Astrocyte of the cerebellum (primary cell): ENCODE measurements at regions not wholly inside any gene's neighbourhood (a gene's known extent, or its start where the extent isn't known, plus 50 kb on each side); places are given as distances from the start of the nearest gene placed in this dataset.

Experiments used
- DNase-seq: peaks from one replicate; pipeline ENCODE4 v3.0.0-alpha.2; 2011; ENCODE audit warnings: low read depth
- H3K4me3 ChIP-seq: 2 replicates; pipeline ENCODE4 v1.5.1; 2011; ENCODE audit warnings: mild to moderate bottlenecking, low read depth, low read length, moderate library complexity
- in situ Hi-C: cut with HindIII; loops from 2 replicates; pipeline ENCODE4 v1.10.0; 2017; ENCODE audit warnings: low sequenced_read_pairs
- TF ChIP-seq, protein P1 (sequence below): IDR thresholded peaks from 2 replicates; pipeline ENCODE4 v1.5.1; 2012; ENCODE audit warnings: low read length, low read depth, moderate library complexity, mild to moderate bottlenecking; ENCODE audit errors: missing control alignments

DNA sequence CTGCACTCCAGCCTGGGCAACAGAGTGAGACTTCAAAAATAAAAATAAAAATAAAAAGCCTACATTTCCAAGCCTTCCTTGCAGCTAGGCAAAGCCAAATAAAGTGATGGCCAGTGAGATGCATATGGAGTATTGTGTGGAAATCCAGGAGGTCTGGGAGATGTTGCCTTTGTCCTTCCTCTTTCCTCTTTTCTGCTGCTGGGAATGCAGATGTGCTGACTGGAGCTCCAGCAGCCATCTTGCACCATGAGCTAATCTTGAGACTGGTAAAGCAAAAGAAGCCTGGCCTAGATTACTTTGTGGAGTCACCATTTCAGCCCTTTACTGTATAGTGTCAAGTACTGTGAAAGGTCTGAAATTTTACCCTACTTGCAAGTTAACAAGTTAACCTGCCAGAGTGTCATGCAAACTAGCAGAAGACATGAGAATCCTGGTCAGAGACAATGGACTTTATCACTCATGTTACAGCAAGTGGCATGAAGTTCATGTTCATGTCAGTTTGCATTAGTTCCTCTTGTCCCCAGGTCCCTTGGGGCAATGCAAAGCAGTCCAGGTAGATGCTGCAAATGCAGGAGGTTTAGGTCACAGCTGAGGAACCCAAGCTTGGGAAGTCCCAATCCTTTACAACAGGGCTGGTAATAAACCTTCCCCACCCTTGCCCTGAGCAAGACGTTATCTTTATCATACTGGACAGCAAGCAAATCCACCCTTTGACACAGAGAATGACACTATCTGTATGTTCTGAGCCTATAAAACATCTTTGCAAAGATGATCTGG lies 103.1 kb downstream of the TLE3 start:
- H3K4me3 ChIP-seq = no peak overlapping the region
- in situ Hi-C loops = no loop called here
- no peak for DNase-seq
- TF ChIP-seq, protein P1, sequence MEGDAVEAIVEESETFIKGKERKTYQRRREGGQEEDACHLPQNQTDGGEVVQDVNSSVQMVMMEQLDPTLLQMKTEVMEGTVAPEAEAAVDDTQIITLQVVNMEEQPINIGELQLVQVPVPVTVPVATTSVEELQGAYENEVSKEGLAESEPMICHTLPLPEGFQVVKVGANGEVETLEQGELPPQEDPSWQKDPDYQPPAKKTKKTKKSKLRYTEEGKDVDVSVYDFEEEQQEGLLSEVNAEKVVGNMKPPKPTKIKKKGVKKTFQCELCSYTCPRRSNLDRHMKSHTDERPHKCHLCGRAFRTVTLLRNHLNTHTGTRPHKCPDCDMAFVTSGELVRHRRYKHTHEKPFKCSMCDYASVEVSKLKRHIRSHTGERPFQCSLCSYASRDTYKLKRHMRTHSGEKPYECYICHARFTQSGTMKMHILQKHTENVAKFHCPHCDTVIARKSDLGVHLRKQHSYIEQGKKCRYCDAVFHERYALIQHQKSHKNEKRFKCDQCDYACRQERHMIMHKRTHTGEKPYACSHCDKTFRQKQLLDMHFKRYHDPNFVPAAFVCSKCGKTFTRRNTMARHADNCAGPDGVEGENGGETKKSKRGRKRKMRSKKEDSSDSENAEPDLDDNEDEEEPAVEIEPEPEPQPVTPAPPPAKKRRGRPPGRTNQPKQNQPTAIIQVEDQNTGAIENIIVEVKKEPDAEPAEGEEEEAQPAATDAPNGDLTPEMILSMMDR = no peak

DNA sequence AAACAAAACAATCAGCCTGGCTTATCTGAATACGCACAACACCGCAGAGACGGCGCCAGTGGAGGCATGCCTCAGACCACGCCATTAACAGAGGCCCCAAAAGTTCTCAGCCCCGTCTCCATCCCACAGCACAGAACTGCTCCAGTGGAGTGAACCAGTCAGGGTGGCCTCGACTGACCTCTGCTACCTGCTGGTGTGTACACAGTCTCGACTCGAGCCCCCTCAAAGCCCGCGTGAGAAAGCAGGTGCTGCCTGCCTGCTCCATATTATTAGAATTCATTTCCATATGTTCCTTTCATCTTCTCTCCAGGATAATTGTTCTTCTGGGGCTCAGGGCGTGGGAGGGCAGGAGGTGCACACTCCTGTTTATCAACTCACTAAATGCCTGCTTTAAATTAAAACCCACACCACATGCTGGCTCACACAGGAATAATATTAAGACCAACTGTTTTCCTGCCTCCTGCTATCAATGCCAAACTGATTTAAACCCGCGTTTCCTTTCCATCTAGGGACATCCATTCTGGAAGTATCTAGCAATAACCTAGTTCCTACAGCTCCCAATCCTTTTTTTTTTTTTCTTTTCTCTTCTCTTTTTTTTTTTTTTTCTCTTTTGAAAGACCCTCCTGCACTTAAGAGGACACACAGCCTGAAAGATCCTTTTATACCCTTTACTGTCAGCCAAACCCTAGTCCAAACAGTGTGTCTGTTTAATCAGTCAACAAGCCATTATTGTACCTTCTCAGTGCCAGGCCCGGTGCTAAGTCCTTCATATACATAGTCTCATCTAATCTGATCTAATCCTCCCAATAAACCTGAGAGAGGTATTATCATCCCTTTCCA lies 101.2 kb downstream of the TLE3 start:
- in situ Hi-C loops = no loop called here
- H3K4me3 ChIP-seq = no peak overlapping the region
- TF ChIP-seq, protein P1 = no peak
- no peak for DNase-seq

DNA sequence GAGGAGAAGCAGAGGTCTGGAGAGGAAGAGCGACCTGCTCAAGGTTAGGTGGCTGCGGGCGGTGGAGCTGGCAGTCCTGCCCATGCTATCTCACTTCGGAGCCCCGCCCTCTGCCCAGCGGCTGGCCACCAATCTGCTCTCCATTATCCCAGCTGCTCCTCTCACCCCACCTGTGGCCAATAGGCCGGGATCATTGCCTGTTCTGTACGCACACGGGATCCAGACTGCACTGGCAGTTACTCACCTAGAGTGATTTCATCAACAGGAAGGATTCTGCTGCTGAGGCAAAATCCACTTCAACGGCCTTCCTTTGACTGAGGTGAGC lies 100.6 kb downstream of the TLE3 start:
- in situ Hi-C loops = no loop called here
- TF ChIP-seq, protein P1 = no peak
- H3K4me3 ChIP-seq = no peak overlapping the region
- no peak for DNase-seq
